Prostate gland (tissue), 2 donors: ENCODE measurements at regions not wholly inside any gene's neighbourhood (a gene's known extent, or its start where the extent isn't known, plus 50 kb on each side); places are given as distances from the start of the nearest gene placed in this dataset.
A peak's percentile ranks its signal among the peaks of the same experiment; 100 is the strongest.

Experiments used
- DNase-seq: peaks from one replicate; pipeline ENCODE4 v3.0.0-alpha.2; 2019; ENCODE audit warnings: low spot score
- H3K27ac ChIP-seq, 2 donors: fragments of 200-600 bp; sonication (generic); 2 replicates each; pipeline ENCODE4 v1.5.1; 2017 to 2019
- H3K27me3 ChIP-seq: fragments of 200-600 bp; sonication (generic); replicated peaks from 2 replicates; pipeline ENCODE4 v1.5.1; 2019; ENCODE audit not compliant: insufficient read depth
- H3K36me3 ChIP-seq, 2 donors: fragments of 200-600 bp; sonication (generic); 1 replicate in 1 of 2; 2 replicates in 1 of 2; pipeline versions ENCODE4 v1.5.1 to v1.8.1; 2017 to 2019
- H3K4me1 ChIP-seq: fragments of 200-600 bp; sonication (generic); replicated peaks from 2 replicates; pipeline ENCODE4 v1.5.1; 2019
- H3K4me3 ChIP-seq, 2 donors: fragments of 200-600 bp; sonication (generic); 2 replicates each; pipeline ENCODE4 v1.5.1; 2017 to 2019
- H3K9me3 ChIP-seq: fragments of 200-600 bp; sonication (generic); 2 replicates; pipeline ENCODE4 v1.5.1; 2017
- POLR2A ChIP-seq: fragments of 450-650 bp; IDR thresholded peaks from one replicate; pipeline ENCODE4 v1.6.1; 2016; ENCODE audit warnings: antibody characterized with exemption, mild to moderate bottlenecking
- POLR2AphosphoS5 ChIP-seq: sonication (generic); formaldehyde crosslinking; IDR thresholded peaks from one replicate; pipeline ENCODE4 v1.6.1; 2017; ENCODE audit warnings: antibody characterized with exemption
- WGBS: methylation state at CpG from one replicate; pipeline ENCODE4 v1.1.5; 2018; 5-methylcytosine and 5-hydroxymethylcytosine counted together
- intact Hi-C: fragments of 100-400 bp; cut with DNase I; formaldehyde crosslinking; loops from one replicate; pipeline ENCODE4 v1.14.2; 2022
- TF ChIP-seq, protein P1 (sequence below), 4 experiments: fragments of 200-600 bp in 2 of 4; fragments of 450-650 bp in 2 of 4; sonication (generic) in 2 of 4; IDR thresholded peaks; 1 replicate in 3 of 4; 2 replicates in 1 of 4; pipeline ENCODE4 v1.5.1; 2016 to 2019; ENCODE audit warnings: antibody characterized with exemption in 4 of 4, mild to moderate bottlenecking in 2 of 4, moderate library complexity in 2 of 4

DNA sequence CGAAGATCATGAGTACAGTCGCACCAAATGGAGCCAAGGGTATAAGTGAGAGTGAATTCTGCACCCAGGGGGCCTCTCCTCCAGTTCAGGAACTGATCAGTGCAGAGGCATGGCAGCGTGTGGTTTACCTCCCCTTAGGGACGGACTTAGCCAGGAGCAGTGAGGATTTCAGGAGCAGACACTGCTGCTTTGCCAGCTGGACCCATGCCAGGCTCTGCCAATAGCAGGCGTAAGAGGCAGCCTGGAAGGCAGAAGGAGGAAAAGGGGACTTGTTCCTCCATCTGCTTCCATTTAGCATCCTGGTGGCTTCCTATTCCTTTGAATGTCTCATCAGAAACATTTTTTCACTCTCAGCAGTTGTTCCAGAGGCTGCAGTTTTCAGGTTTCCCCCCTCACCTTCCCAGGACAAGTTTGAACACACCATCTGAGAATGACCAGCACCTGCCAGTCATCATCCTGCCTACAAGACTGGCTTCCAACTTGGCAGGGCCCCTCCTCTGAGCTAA is 137.0 kb upstream of the LMNTD1 start:
- Histone ChIP-seq H3K27me3 (no peaks in the 10 kb centered on the region), H3K27ac (no peak overlapping the region), H3K4me1 (no peaks in the 10 kb centered on the region), H3K4me3 (no peak overlapping the region), H3K36me3 (no peaks in the 10 kb centered on the region), H3K9me3 (no peaks in the 10 kb centered on the region)
- TF ChIP-seq POLR2AphosphoS5 (no peak), POLR2A (no peak)
- TF ChIP-seq, protein P1, sequence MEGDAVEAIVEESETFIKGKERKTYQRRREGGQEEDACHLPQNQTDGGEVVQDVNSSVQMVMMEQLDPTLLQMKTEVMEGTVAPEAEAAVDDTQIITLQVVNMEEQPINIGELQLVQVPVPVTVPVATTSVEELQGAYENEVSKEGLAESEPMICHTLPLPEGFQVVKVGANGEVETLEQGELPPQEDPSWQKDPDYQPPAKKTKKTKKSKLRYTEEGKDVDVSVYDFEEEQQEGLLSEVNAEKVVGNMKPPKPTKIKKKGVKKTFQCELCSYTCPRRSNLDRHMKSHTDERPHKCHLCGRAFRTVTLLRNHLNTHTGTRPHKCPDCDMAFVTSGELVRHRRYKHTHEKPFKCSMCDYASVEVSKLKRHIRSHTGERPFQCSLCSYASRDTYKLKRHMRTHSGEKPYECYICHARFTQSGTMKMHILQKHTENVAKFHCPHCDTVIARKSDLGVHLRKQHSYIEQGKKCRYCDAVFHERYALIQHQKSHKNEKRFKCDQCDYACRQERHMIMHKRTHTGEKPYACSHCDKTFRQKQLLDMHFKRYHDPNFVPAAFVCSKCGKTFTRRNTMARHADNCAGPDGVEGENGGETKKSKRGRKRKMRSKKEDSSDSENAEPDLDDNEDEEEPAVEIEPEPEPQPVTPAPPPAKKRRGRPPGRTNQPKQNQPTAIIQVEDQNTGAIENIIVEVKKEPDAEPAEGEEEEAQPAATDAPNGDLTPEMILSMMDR (IDR thresholded peaks at IDR 0.05), result no peak
- DNase-seq, result peak; percentile 37
- intact Hi-C loops, result no loop called here
- 43% methylated on average over 5 of the region's 5 CpGs for WGBS

DNA sequence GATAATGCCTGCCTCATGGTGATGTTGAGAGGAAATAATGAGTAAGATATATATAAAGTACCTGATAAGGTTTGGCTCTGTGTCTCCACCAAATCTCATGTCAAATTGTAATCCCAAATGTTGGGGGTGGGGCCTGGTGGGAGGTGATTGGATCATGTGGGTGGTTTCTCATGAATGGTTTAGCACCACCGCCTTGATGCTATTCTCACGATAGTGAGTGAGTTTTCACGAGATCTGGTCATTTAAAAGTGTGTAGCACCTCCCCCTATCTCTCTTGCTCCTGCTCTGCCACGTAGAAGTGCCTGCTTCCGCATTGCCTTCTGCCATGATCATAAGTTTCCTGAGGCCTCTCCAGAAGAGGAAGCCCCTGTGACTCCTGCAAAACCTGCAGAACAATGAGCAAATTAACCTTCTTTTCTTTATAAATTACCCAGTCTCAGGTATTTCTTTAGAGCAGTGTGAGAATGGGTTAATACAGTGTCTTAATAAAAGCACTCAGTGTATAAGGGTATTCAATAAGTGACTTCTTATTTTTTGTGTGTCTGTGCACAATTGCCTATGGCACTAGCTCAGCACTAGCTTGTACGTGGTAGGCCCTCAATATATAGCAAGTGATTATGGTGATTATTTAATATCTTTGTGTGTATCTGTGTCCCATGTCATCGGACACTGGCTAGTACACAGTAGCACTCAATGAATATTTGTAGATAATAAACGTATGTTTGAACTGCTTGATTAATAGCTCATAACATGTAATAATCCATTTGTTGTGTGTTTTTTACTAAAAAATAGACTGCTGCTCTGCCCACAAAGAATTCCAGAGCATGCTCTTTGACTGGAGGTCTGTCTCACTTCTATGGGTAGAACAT is 138.1 kb upstream of the LMNTD1 start:
- intact Hi-C loops, result no loop called here
- no peak for DNase-seq
- no peak for TF ChIP-seq POLR2A
- TF ChIP-seq, protein P1 (IDR thresholded peaks at IDR 0.05), result no peak
- H3K9me3 ChIP-seq, result no peaks in the 10 kb centered on the region
- no peaks in the 10 kb centered on the region for H3K36me3 ChIP-seq
- no peak overlapping the region for H3K4me3 ChIP-seq
- H3K27ac ChIP-seq, result no peak overlapping the region
- H3K4me1 ChIP-seq, result no peaks in the 10 kb centered on the region
- 73% methylated on average over 8 of the region's 8 CpGs for WGBS
- H3K27me3 ChIP-seq, result no peaks in the 10 kb centered on the region

DNA sequence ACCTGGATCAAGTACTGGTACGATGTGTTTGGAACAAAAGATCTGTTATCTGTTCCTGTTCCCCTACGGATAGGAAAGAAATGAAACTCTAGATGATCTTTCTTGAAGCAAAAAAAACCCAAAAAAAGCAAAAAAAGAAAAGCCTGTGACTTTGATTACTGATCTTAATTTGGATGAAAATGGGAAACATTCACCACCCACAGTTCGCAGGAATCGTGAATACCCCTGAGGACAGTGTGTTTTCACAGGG is 138.7 kb upstream of the LMNTD1 start:
- TF ChIP-seq POLR2A (no peak), POLR2AphosphoS5 (no peak)
- TF ChIP-seq, protein P1 (IDR thresholded peaks at IDR 0.05), result no peak
- H3K36me3 ChIP-seq, result no peaks in the 10 kb centered on the region
- 45% methylated on average over 4 of the region's 4 CpGs for WGBS
- no peak overlapping the region for H3K4me3 ChIP-seq
- H3K27ac ChIP-seq, result no peak overlapping the region
- DNase-seq, result no peak
- H3K9me3 ChIP-seq, result no peaks in the 10 kb centered on the region
- no peaks in the 10 kb centered on the region for H3K27me3 ChIP-seq
- intact Hi-C loops, result no loop called here
- no peaks in the 10 kb centered on the region for H3K4me1 ChIP-seq

DNA sequence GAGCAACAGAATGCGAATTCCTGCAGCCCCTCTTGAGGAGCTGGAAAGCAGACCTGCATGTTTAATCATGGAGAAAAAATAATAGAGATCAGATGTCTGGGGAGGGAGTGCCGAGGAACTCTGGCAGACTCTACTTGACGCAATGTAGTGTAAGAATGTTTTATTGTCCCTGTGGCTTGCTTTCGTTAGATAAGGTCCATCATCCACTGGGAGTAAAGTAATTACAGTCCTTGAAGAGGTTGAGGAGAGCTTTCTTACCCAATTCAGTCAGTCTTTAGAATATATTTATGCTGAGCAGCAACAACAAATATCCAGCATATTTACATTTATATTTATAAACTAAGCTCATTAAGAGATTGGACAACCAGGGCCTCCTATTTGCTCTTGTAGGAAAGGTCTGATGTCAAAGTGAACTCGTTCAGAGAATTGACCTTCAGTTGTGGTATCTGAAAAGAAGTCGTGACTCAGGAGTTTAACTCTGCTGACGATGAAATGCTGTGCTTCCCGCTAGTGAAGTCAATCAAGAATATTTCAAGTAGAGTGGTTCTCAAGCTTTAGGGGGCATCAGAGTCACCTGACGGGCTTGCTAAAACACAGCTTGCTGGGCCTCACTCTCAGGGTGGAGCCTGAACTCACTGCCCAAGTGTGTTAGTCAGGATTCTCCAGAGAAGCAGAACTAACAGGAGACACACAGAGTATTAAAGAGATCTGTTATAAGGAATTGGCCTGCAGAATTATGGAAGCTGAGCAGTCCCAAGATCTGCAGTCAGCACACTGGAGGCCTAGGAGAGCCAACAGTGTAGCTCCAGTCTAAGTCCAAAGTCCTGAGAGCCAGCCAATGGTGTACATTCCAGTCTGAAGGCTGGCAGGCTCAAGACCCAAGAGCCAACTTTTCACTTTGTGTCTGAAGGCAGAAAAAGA is 139.3 kb upstream of the LMNTD1 start:
- H3K27ac ChIP-seq, result no peak overlapping the region
- WGBS, result 63% methylated on average over 9 of the region's 9 CpGs
- no peak for DNase-seq

More for the DNA sequence above, 139.3 kb upstream of the LMNTD1 start:
- intact Hi-C loops, result no loop called here
- H3K4me1 ChIP-seq, result no peaks in the 10 kb centered on the region
- no peak overlapping the region for H3K4me3 ChIP-seq
- no peaks in the 10 kb centered on the region for H3K36me3 ChIP-seq
- TF ChIP-seq, protein P1 (IDR thresholded peaks at IDR 0.05), result no peak
- TF ChIP-seq POLR2A, result no peak
- TF ChIP-seq POLR2AphosphoS5, result no peak
- H3K9me3 ChIP-seq, result no peaks in the 10 kb centered on the region
- H3K27me3 ChIP-seq, result no peaks in the 10 kb centered on the region
